ENCODE measurements at regions not wholly inside any gene's neighbourhood (a gene's known extent, or its start where the extent isn't known, plus 50 kb on each side); places are given as distances from the start of the nearest gene placed in this dataset.
"Not testable (repeated sequence)": the region's sequence is repeated elsewhere in the genome, so short reads cannot be mapped to it uniquely, and the experiment has no call there.

- DNase-seq: no peak
Measured at GRCh38 chr4:155441475-155441874, 64.7 kb upstream of the MAP9 start.

GRCh38 chr4:155439760-155440159 lies 63.0 kb upstream of the MAP9 start:
- DNase-seq: not testable (repeated sequence)

- DNase-seq: no peak
Measured at GRCh38 chr4:155434904-155435303, 58.1 kb upstream of the MAP9 start.

DNA sequence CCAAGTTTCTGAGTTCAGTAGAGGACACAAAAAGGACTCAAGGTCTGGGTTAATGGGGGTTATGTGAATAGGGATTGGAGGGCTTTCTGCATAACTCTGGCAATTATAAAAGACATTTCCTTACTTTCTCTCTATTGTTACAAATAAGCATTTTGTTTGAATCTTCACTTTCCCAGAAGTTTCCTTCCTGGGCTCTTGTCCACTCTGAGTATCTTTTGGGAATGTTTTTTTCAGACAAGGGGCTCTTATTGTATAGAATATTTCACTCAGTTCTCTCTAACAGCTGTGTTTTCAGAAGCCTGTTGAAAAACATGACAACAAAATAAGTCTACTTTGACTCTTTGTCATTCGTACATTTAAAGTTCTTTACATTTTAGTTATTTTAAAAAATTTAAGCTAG lies 57.6 kb upstream of the MAP9 start:
- DNase-seq: no peak

DNA sequence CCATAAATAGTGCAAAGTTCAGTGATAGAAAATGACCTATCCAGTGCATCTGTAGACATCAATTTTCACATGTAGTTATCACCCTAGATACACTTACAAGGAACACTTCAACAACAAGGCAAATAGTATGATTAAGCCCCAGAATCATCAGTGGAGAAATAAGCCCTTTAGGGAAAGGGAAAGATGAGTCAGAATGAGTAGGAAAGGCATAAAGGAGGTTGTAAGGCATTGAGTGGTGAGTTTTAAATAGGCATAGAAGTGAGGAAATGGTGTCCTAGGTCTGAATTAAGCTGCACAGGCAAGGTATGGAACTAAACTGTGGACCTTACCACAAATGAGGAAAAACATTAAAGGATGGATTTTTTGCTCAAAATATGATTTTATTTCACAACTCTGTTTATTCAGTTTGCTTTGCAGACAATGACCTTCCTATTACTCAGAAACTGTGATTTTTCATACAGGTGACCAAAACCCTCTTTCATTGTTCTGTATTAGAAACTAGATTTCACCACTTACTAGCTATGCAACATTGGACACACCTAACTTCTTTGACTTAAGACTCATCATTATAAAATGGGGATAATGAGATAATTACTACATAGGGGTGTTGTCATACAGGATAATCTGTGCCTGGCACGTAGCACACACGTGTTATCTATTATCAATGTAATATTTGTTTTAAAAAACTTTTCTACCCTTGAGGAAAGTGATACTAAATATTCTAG lies 57.0 kb upstream of the MAP9 start:
- no peak for DNase-seq

GRCh38 chr4:155430895-155431795 lies 54.4 kb upstream of the MAP9 start:
- DNase-seq: no peak

GRCh38 chr4:155428128-155428527 lies 51.4 kb upstream of the MAP9 start:
- DNase-seq: no peak

- DNase-seq: no peak
Measured at GRCh38 chr4:155426953-155427352, 50.2 kb upstream of the MAP9 start.
